CD4-positive, alpha-beta T cell treated with Interleukin-2 at 100 ng/mL for 4 hours (primary cell): ENCODE measurements at regions not wholly inside any gene's neighbourhood (a gene's known extent, or its start where the extent isn't known, plus 50 kb on each side); places are given as distances from the start of the nearest gene placed in this dataset.

Experiments used
- DNase-seq: peaks from one replicate; pipeline ENCODE4 v3.0.0-alpha.2; 2020; ENCODE audit warnings: low spot score

- DNase-seq: no peak
Observed at GRCh38 chr5:159385536-159385935, 55.2 kb upstream of the IL12B start.

DNA sequence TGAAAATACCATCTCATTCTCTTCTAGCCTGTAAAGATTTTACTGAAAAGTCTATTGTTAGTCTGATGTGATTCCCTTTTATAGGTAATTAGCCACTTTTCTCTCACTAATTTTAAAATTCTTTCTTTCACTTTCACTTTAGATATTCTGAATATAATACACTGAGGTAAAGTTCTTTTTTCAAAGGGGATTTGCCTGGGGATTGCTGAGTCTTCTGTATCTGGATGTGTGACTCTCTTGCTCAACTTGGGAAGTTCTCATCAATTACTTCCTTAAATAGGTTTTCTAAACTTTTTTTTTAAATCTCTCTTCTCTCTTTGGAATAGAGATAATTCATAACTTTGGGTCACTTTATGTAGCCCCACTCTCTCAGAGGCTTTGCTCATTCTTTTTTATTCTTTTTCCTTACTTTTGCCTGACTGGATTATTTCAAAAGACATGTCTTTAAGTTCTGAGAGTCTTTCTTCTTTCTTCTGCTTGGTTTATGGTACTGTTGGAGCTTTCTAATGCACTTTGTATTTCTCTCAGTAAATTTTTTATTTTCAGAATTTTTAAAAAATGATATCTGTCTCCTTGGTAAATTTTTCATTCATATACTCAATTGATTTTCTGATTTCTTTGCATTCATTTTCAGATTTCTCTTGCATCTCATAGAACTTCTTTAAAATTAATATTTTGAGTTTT lies 55.9 kb upstream of the IL12B start:
- no peak for DNase-seq

DNA sequence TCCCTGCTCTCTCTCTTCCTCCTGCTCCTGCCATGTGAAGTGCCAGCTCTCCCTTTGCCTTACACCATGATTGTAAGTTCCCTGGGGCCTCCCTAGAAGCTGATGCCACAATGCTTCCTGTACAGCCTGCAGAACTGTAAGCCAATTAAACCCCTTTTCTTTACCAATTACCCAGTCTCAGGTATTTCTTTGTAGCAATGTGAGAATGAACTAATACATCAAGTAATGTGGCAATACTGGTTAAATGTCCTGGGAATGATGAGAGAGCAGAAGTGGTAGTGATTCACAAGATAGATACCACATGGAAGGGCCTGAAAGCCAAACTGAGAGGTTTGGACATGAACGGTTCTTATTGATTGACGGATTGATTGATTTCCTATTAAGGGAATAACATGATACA lies 62.6 kb upstream of the IL12B start:
- DNase-seq: no peak

DNA sequence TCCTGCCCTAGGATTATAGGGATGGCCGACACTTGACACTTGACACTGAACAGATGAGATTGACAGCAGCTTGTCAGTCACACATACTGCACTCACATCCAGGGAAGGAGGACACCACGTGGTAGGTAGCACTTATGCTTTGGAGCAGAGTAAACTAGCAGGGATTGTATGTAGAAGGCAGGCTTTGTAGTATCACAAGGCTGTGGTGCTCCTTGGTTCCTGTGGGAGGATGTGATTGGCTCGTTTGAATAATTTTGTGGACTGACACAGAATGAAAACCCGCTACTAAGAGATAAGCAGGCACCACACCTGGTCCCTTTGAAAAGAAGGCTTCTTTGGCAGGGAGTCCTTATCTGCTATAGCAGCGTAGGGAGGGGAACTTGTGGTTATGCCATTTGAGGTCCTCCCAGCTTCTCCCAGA lies 63.6 kb upstream of the IL12B start:
- DNase-seq: no peak

DNA sequence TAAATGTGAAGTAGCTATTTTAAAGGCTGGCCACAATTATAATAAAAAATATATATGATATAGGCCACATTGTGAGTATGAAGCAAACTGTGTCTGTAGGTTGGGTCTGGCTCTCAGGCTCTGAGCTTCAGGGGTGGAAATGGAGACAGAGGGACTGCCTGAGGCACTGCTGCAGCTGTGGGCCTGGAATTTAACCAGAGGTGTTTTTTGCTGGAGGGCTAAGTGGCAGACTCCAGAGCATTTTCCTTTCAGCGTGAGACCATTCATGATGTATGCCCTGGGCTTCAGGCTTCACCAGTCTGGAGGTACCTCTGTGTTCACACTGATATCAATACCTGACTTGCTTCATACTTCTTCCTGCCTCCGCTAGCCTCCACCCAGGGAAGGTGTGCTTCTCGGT lies 64.9 kb upstream of the IL12B start:
- no peak for DNase-seq

- DNase-seq: no peak
Observed at GRCh38 chr5:159398936-159399335, 68.6 kb upstream of the IL12B start.

DNA sequence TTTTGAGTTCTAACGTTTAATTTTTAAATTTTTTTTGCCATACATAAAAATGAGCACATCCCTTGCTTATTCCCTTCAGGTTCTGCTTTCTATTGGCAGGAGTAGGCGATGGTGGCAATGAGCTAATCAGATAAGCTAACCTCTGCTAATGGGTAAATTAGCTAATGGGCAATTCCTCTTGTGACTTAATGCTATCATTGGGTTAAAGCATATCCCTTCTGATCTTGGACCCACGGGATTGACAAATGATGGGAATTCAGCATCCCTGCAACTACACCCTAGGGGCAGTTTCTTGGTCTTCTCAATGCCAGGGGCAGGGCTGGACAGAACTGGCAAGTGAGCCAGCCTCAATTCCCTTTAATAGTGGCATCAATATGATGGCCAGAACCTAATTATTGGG lies 70.2 kb upstream of the IL12B start:
- DNase-seq: no peak

DNA sequence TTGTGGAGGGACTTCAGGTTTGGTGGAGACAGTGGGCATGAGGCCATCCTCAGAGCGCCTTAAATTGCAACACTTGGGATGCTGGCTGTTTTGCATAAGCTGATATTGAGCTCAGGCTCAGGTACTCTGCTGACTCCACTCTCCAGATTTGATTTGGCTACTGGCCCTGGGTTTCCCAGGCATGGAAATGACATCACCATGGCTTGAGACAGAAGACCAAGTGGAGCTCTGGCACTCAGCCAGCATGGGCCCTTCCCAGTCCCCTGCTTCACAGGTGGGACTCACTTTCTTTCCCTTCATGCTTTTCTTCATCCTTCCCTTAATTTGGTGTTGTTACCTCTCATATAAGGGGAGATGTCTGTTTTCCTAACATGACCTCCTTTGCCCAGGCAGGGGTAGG lies 72.0 kb upstream of the IL12B start:
- DNase-seq: no peak

- DNase-seq: no peak
Observed at GRCh38 chr5:159402856-159403255, 72.6 kb upstream of the IL12B start.

DNA sequence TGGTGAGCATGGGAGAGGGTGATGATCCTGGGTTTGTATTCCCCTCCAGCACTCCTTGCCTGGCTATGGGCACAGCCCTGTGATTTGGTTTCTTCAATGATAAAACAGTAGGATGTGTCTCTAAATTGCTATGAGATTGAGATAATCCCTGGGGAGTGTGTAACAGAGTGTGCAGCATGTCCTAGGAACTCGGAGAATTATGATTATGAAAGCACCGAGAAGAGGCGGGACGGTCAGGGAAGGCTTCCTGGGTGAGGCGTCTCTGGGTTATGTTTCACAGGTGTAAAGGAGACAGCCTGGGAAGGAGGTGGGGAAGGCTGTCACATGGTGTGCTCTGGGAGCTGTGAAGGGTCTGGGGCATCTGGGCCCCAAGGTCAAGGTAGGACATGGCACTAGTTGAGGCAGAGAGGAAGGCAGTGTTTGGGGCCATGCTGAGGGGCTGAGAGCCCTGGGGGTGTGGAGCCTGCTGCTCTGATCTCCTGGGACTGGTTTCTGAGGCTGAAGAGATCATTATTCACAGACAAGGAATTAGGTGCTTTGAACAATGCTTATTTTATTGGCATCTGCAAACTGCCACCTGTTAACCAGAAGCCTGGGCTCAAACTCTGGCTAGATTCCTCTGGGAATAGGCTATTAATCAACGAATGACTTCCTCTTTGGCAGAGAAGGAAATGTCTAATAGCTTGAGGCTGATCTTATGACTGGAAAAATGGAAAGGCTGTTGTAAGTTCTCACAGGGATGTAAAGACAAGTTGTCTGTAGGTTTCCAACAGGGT lies 73.8 kb upstream of the IL12B start:
- DNase-seq: no peak

GRCh38 chr5:159405611-159406031 lies 75.3 kb upstream of the IL12B start:
- no peak for DNase-seq

- no peak for DNase-seq
Observed at GRCh38 chr5:159406571-159406970, 76.3 kb upstream of the IL12B start.

GRCh38 chr5:159409801-159410200 lies 79.5 kb upstream of the IL12B start:
- DNase-seq: no peak

DNA sequence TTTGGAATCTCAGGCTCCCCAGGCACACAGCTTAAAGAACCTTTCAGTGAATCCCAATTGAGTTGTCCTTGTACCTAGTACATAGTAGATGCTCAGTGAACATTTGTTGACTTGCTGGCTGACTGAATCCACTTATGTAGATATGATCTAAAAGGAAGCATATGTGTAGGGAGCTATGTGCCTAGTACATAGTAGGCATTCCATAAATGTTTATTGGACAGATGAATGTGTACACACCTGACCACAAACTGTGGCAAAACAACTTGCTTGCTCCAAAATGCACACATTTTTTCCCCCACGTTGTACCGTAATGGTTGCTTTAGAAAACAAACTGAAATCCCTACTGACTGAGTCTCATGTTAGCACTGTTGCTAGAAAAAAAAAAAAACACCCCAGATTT lies 80.2 kb upstream of the IL12B start:
- DNase-seq: no peak

DNA sequence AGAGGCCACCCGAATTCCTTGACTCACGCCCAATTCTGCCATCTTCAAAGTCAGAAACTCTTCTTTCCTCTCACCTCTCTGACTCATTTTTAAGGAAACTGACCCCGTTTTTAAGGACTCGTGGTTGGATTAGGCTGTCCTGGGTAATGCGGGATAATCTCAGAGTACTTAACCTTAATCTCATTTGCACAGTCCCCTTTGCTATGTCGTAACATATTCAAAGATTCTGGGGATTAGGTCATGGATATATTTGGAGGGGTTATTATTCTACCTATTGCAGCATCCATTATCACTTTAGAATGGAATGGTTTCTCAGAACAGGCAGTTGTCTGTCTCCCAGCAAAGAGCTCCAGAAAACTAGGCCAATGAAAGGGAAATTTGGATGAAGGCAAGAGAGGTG lies 80.8 kb upstream of the IL12B start:
- DNase-seq: no peak

DNA sequence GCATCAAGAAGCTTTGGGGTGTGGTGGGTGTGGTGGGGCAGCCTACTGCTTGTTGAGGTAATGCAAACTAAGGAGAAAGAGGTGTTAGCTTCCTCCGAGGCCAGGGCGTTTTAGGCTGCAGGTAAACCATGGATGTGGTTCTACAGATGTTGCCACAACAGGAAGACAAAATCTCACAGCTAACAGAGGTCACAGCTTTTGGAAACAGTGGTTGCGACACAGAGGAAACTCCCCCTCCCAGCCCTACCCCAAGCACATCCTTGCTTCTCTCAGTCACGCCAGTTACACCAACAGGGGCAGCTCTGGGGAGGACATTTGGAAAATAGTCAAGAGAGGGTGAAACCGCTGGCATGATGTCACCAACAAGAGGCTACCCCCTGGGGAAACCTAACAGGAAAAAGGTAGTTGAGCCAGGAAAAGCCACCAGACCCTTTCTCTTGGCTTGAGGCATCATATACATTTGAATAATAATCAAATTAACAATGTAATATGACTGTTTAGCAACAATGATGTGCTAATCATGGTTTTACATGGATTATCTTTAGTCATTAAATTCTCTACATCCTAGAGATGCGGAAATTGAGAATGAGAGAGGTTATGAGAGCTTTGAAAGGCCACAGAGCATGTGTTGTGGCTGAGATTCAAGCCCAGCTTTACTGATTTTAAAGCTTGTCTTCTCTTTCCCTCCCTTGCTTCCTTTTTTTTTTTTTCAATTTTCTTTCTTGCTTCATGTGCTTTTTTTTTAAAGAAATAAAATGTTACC lies 82.2 kb upstream of the IL12B start:
- peak; percentile 75 for DNase-seq

DNA sequence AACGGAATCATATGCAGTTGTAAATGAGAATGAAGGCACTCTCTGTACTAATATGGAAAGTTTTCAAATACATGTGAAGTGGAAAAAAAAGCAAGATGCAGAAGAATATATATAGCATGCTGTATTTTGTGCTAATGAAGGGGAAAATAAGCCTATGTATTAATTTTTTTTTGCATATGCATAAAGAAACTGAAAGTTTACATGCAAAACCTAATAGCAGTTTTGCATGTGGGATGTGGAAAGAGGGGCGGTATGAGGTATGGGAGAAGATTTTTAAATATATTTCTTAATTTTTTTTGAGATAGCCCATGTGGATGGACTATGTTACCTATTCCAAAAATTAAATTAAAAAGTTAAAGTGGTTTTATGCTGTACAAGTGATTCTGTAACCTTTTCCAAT lies 83.7 kb upstream of the IL12B start:
- DNase-seq: no peak

GRCh38 chr5:159415301-159415937 lies 85.1 kb upstream of the IL12B start:
- DNase-seq: no peak

DNA sequence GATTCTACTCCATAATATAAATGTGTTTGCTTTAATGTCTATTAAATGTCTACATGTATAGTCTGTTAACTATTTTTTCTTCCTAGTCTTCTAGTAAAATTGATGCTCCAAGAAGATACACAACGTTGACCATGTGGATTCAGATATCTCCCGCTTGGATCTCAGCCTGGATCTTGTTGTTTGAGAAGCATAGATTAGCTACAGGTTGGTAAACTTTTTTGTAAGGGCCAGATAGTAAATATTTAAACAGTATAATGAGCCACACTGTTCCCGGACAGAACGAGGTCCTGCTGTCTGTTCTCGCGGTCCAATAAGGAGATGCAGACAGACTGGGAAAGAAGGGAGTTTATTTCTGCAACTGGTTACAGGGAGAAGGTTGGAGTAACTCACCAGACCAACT lies 86.2 kb upstream of the IL12B start:
- DNase-seq: no peak

DNA sequence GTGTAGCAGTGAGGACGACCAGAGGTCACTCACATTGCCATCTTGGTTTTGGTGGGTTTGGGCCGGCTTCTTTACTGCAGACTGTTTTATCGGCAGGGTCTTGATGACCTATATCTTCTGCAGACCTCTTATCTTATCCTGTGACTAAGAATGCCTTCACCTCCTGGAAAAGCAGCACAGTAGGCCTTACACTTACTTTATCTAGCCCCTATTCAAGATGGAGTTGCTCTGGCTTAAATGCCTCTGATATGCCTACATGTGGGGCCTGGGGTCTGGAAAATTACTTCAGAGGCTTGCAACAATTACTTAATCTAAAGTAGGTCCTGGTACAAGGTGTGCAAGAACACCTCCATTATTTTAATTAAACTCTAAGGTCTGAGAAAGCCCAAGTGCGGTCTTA lies 86.9 kb upstream of the IL12B start:
- DNase-seq: no peak

- no peak for DNase-seq
Observed at GRCh38 chr5:159419576-159419975, 89.3 kb upstream of the IL12B start.

- DNase-seq: no peak
Observed at GRCh38 chr5:159420940-159421339, 90.7 kb upstream of the IL12B start.

- DNase-seq: no peak
Observed at GRCh38 chr5:159422361-159422760, 92.1 kb upstream of the IL12B start.
